Posterior cingulate gyrus (tissue), 11 donors: ENCODE measurements at regions not wholly inside any gene's neighbourhood (a gene's known extent, or its start where the extent isn't known, plus 50 kb on each side); places are given as distances from the start of the nearest gene placed in this dataset.
A peak's percentile ranks its signal among the peaks of the same experiment; 100 is the strongest.
"Not testable (repeated sequence)": the region's sequence is repeated elsewhere in the genome, so short reads cannot be mapped to it uniquely, and the experiment has no call there.

Source experiments
- DNase-seq, 10 donors: peaks; one replicate each; pipeline versions ENCODE4 v3.0.0 to v3.0.0-alpha.2; 2020 to 2021; ENCODE audit warnings: mixed read lengths in 3 of 10
- intact Hi-C: fragments of 100-400 bp; cut with DNase I; formaldehyde crosslinking; loops from one replicate; pipeline ENCODE4 v1.15.1; 2023

GRCh38 chr7:42580061-42580460 is 331.8 kb downstream of the C7orf25 start:
- intact Hi-C loops = no loop called here
- no peak for DNase-seq

GRCh38 chr7:42575171-42575570 is 336.7 kb downstream of the C7orf25 start:
- no peak for DNase-seq
- intact Hi-C loops = no loop called here

- no peak for DNase-seq
- intact Hi-C loops = no loop called here
These were observed 337.2 kb downstream of the C7orf25 start for GRCh38 chr7:42574685-42575084.

GRCh38 chr7:42573881-42574672 is 337.1 kb upstream of the GLI3 start:
- DNase-seq = no peak
- intact Hi-C loops = no loop called here

- DNase-seq = no peak
- intact Hi-C loops = no loop called here
These were observed 335.6 kb upstream of the GLI3 start for GRCh38 chr7:42572561-42572960.

- intact Hi-C loops = no loop called here
- DNase-seq = no peak
These were observed 335.0 kb upstream of the GLI3 start for GRCh38 chr7:42572056-42572455.

GRCh38 chr7:42570944-42571343 is 333.9 kb upstream of the GLI3 start:
- no peak for DNase-seq
- intact Hi-C loops = no loop called here

GRCh38 chr7:42567051-42567450 is 330.0 kb upstream of the GLI3 start:
- intact Hi-C loops = no loop called here

GRCh38 chr7:42561797-42562196 is 324.8 kb upstream of the GLI3 start:
- intact Hi-C loops = no loop called here
- DNase-seq = no peak

More at GRCh38 chr7:42567051-42567450, 330.0 kb upstream of the GLI3 start:
- no peak for DNase-seq

- no peak for DNase-seq
- intact Hi-C loops = no loop called here
These were observed 323.9 kb upstream of the GLI3 start for GRCh38 chr7:42560866-42561265.

- peak in 1 of 10 donors; percentile 39 for DNase-seq
- intact Hi-C loops = not testable (repeated sequence)
These were observed 317.9 kb upstream of the GLI3 start for GRCh38 chr7:42554932-42555331.

GRCh38 chr7:42552227-42552626 is 315.2 kb upstream of the GLI3 start:
- intact Hi-C loops = no loop called here
- no peak for DNase-seq

- no peak for DNase-seq
- intact Hi-C loops = no loop called here
These were observed 313.9 kb upstream of the GLI3 start for GRCh38 chr7:42550706-42551470.

- intact Hi-C loops = no loop called here
- DNase-seq = no peak
These were observed 313.0 kb upstream of the GLI3 start for GRCh38 chr7:42549866-42550485.

GRCh38 chr7:42548816-42549611 is 312.0 kb upstream of the GLI3 start:
- intact Hi-C loops = no loop called here

GRCh38 chr7:42545049-42545724 is 308.2 kb upstream of the GLI3 start:
- intact Hi-C loops = no loop called here
- DNase-seq = no peak

More at GRCh38 chr7:42548816-42549611, 312.0 kb upstream of the GLI3 start:
- DNase-seq = no peak

GRCh38 chr7:42543953-42544352 is 306.9 kb upstream of the GLI3 start:
- intact Hi-C loops = no loop called here
- DNase-seq = no peak

- DNase-seq, intact Hi-C loops: not testable (repeated sequence)
These were observed 305.4 kb upstream of the GLI3 start for GRCh38 chr7:42542446-42542845.

GRCh38 chr7:42534441-42534840 is 297.4 kb upstream of the GLI3 start:
- intact Hi-C loops = no loop called here
- no peak for DNase-seq

GRCh38 chr7:42527004-42527403 is 290.0 kb upstream of the GLI3 start:
- intact Hi-C loops = no loop called here
- DNase-seq = no peak
